ENCODE measurements at regions not wholly inside any gene's neighbourhood (a gene's known extent, or its start where the extent isn't known, plus 50 kb on each side); places are given as distances from the start of the nearest gene placed in this dataset.

- TF ChIP-seq CTCF (IDR thresholded peaks at IDR 0.05; ENCODE audit: poor library complexity) = no peak
- TF ChIP-seq EZH2 (IDR thresholded peaks at IDR 0.05; ENCODE audit: borderline replicate concordance) = no peak
These were observed 205.1 kb downstream of the NUFIP1 start for GRCh38 chr13:44783994-44784707.
